ENCODE measurements at regions not wholly inside any gene's neighbourhood (a gene's known extent, or its start where the extent isn't known, plus 50 kb on each side); places are given as distances from the start of the nearest gene placed in this dataset.
"Not testable (repeated sequence)": the region's sequence is repeated elsewhere in the genome, so short reads cannot be mapped to it uniquely, and the experiment has no call there.

DNA sequence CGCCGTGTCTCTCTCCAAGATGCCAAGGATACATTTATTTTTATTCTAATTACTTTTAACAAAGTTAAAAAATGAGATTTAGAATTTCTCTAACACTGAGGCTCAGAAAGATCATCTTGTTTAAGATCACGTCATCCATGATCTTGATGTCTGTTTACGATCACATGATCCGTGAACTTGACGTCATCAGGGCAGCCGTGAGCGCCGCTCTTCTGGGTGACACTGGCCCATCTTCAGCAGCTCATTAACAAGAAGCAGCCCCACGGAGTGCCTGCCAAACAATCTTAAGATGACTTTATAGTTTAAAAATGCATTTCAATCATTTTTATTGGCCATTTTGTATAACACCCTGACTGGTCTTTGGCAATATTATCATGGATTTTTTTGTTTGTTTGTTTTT lies 291.1 kb upstream of the PRKCQ start:
- no peak for DNase-seq (ENCODE audit: low read depth)

DNA sequence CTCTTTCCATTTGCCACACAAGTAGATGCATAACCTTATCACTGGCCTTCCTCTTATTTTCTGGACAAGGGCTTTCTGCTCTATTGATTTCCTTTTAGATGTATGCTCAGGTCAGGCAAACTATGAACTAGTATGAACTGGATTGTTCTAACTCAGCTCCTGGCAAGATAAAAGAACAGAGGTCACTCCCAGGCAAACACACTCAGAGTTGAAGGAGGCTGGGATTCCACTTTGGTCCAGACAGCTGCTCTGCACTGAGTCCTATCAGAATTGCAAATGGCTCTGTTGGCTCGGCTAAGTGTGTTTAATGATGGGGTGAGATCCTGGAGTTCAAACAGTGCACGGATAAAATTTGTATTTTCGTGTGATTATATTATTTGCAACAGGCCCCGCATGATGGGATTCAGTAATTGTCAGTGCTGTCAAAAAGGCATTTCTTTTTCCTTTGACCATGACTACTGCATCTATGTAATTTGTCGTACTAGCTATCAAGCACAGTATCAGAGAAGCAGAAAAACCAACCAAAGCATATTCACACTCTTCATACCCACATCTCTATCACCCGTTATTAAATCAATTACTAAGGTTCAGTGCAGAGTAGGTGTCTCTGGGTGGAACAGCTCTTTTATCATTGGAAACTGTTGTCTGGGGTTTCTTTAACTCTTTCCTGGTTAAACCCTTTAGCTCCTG lies 288.1 kb upstream of the PRKCQ start:
- no peak for DNase-seq (ENCODE audit: low read depth)

DNA sequence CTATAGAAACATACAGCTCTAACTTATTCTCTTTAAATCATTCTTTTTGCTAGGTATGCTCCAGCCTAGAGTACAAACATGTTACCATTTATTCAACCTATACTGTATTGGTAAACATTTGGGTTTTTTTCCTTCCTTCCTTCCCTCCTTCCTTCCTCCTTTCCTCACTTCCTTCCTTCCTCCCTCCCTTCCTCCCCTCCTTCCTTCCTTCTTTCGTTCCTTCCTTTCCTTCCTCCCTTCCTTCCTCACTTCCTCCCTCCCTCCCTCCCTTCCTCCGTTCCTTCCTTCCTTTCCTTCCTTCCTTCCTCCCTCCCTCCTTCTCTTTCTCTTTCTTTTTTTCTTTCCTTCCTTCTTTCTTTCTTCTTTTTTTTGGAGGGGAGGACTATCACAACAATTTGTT lies 286.7 kb upstream of the PRKCQ start:
- DNase-seq (ENCODE audit: low read depth), result no peak

DNA sequence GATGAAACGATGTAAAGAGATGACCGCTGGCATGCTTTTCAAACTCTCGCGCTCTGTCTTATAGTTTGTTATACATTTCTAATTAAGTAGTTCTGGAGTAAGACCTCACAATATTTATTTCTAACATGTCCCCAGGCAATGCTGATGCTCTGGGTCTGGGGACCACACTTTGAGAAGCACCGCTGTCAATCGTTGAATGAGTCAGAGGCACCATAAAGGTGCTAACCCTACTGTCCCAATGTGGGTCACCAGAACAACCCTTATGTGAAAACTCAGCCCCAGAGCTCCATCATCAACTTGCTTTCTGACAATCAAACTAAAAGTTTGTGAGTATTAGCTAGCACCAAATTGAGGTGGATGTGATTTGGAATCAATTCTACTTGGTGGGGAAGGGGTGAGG lies 284.1 kb upstream of the PRKCQ start:
- DNase-seq (ENCODE audit: low read depth), result no peak

DNA sequence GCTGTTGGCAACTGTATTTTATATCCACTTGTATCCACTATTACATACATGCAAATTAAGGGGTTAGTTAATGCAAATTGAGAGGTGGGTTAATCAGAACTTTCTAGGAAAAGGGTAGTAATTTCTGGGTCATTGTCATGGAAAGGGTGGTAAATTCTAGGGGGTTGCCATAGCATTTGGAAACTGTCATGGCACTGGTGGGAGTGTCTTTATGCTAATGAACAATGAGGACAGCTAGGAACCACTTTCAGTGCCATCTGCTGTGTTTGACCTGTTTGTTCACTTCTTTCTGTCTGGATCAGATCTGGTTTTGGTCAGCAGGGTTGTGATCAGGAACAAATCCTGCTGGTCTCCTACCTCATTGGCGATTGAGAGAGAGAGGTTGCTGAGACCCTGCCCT lies 283.3 kb upstream of the PRKCQ start:
- DNase-seq (ENCODE audit: low read depth), result no peak

DNA sequence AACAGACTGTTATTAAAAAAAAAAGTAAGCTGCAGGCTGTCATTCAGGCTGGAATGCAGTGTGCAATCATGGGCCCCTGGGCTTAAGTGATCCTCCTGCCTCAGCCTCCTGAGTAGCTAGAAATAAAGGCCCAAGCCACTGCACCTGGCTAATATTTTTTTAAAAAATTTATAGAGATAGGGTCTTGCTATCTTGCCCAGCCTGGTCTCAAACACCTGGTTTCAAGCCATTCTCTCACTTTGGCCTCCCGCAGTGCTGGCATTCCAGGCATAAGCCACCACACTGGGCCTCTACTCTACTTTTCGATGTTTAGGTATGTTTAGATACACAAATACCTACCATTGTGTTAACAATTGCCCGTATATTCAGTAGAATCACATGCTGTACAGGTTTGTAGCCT lies 270.4 kb upstream of the PRKCQ start:
- no peak for DNase-seq (ENCODE audit: low read depth)

DNA sequence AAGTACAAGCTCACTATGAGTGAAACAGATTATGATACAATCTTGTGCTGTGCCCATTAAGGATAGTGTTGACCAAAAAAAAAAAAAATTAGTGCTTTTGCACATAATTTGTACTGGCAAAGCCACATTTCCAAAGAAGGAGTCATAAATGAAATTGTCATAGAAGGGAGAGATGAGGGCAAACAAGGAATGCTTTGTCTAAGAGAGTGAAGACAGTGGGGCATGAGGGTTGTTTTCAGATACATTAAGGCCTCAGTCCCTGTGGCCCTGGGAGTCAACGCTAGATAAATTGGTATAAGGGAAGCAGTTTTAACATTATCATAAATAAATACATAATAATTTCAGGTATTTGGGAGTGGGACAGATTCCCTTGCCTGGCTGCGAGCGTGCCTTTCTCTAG lies 267.5 kb upstream of the PRKCQ start:
- no peak for DNase-seq (ENCODE audit: low read depth)

DNA sequence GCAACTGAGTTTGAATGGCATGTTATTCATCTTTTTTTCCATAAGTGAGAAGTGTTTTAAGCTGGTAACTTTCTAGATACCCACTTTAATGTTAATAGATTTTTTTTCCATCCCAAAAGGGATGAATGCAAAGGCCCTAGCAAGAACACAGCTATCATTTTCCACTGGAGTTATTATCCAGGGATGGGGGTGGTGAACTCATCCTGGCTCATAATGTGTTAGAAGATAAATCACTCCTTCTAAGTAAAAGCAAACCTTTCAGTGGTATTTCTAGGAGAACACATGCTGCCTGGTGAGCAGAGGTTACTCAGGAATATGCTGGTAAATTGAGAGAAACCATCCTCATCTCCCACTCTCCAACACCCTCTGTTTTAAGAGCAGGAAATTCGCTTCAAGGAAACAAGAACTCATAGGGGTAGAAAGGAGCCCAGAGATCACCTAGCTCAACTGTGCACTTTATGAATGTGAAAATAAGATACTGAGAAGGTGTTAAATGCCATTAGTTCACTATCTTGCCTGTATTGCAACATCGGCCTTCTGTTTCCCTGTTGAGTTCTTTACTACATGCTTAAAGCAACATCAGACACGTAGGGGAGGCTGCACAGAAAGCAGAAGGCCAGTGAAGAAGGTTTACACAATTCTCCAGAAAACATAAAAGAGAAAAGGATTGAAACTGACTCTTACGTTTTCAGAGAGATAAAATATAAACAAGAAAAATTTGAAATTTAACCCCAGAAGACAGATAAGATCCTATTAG lies 264.0 kb upstream of the PRKCQ start:
- DNase-seq (ENCODE audit: low read depth), result no peak

DNA sequence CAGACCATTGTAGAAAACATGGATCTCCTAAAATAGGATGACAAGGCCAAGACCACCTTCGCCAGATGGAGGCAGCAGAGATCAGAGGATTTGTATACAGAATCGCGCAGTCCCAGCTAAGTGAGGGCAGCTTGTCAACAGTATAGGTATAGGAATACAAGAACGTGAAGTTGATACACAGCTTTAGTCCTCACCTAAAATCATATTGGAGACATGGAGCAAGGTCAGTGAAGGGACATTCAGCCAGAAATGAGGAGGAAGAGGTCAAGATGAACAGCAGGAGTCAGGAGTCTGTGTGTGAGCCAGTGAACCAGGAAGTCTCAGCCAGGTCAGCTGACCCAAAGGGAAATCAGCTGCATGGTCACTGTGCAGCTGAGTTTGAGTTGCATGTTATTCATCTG lies 263.4 kb upstream of the PRKCQ start:
- DNase-seq (ENCODE audit: low read depth), result no peak

DNA sequence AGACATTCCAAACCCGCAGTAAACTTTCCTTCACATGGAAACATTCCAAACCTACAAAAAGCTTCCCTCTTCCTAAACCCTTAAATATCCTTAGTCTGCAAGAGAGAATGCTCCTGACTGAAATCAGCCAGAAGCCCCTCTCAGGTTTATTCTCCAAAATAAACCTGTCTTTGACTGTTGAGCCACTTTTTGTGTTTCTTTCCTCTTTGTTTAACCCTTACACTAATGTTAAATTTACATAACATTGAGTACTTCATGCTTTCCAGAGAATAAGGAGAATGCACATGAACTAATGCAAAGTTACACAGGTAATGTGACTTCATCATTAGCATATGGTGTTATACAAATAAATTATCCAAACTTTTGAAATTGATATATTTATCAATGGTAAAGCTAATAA lies 262.6 kb upstream of the PRKCQ start:
- no peak for DNase-seq (ENCODE audit: low read depth)

DNA sequence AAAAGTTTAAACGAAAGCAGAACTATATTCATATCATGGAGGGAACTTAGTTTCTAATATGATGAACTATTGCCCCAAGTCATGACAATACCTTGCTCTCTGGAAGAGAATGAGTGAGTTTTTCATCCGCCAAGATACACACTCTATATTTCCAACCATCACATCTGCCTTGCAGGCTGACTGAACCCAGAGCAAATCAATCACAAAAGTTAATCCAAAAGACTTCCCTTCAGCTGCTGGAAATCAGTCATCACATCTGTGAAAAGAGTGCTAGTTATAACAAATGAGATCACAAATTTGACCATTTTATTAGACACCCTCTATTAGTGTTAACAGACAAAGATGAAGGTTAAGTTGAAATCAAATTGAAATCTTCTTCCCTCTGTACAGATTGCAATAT lies 261.7 kb upstream of the PRKCQ start:
- no peak for DNase-seq (ENCODE audit: low read depth)

DNA sequence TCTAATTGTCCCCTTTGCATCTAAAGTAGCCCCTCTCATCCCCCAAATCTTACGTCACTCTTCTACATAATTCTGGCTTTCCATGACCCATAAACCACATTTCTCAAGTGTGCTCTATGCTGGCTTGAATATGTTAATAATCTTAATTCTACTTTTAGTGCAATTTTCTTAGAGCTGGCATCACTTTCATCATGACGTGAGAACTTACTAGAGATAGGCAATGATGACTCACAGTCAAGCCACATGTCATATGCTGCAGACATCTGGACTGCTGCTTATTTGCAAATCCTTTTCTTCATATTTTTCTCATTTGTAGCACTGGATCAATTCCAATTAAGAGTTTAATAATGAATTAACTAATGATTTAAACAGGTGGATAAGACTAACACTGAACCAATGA lies 260.7 kb upstream of the PRKCQ start:
- no peak for DNase-seq (ENCODE audit: low read depth)

DNA sequence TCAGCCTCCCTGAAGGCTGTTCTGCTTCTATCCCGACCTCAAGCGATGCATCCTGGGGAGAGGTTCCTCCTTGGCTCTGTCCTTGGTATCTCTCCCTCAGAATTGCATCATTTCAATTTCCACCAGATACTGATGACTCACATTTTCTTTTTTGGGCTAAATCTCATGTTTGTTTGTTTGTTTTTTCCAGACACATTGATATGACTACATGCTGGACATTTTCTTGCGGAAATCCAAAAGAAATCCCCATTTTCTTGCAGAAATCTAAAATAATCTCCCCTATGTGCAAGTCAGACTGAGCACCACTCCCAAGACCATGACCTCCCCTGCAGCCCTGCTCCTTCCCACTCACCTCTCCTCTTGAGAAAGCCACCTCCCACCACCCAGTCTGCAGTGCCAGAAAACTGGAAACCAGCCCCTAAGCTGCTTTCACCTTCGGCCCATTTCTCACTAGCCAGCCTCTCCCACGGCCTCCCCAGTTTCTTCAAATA lies 260.2 kb upstream of the PRKCQ start:
- DNase-seq (ENCODE audit: low read depth), result no peak

DNA sequence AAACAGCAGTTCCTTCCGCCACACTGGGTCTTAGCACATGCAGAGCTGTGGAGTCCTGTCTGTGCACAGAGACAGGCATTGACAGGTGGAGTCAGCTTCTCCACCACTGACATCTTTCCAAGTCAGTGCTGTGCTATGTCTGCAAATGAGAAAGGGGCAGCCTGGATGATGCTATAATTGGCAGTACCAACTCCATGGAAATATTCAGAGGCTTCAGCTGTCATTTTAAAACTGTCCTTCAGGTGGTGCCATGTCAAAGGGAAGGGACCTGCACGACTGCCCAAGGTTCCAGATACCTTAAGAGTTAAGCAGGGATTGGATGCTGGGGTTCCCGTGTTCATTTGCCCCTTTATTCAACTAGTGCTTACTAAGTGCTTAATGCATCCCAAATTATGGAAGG lies 258.0 kb upstream of the PRKCQ start:
- DNase-seq (ENCODE audit: low read depth), result no peak

DNA sequence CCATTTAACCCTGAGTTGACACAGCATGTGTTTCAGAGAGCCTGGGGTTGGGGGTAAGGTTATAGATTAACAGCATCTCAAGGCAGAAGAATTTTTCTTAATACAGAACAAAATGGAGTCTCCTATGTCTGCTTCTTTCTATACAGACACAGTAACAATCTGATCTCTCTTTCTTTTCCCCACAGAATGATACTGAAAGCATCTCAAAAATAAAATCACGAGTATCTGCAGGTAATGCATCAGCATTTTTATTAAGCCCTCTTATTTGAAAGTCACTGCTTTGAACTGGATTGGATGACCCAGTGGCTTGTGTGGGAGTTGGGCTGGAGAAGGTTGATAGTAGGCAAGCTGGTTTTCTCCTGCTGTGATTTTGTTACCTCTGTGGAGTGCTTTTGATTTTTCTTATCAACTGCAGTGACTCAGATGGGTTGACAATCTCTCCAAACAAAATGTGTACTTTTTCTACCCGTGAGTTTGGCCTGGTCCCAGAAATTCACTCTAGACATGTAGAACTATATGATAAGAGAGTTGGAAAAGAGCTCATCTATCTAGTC lies 253.5 kb upstream of the PRKCQ start:
- no peak for DNase-seq (ENCODE audit: low read depth)

DNA sequence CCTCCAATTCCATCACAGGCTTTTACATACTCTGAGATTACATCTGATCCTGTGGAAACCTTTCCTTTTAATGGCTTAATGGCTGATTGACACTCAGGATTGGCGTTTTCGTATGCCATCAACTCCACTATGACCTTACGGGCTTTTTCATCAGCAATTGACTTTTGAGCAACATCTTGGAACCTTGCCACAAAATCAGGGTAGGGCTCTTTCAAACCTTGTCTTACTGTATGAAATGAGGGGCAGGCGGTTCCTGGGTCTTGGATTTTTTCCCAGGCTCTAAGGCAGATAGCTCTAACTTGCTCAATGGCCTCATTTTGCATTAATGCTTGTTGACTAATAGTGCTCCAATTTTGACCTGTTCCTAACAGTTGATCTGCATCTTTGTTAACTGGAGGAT lies 250.9 kb upstream of the PRKCQ start:
- not testable (repeated sequence) for DNase-seq (ENCODE audit: low read depth)

DNA sequence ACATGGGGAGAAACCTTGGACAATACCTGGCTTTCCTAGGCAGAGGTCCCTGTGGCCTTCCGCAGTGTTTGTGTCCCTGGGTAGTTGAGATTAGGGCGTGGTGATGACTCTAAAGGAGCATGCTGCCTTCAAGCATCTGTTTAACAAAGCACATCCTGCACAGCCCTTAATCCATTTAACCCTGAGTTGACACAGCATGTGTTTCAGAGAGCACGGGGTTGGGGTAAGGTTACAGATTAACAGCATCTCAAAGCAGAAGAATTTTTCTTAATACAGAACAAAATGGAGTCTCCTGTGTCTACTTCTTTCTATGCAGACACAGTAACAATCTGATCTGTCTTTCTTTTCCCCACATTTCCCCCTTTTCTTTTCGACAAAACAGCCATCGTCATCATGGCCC lies 244.7 kb upstream of the PRKCQ start:
- DNase-seq (ENCODE audit: low read depth), result not testable (repeated sequence)

DNA sequence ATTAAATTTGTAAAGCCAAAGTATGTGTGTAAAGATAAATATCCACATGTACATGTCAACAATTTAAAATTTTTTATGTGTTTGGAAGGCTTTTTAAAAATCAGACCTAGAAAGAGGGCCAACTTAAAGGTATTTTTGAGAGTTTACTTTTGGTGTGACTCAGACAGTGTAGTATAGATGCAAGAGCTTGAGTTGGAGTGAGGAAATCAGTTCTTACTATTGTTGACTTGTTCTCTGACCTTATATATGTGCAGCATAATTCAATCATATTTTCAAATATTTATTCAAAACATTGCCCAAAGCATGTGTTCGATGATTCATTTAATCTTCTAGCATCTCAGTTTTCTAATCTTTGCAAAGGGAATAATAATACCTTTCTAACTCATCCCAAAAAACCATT lies 243.7 kb upstream of the PRKCQ start:
- no peak for DNase-seq (ENCODE audit: low read depth)

DNA sequence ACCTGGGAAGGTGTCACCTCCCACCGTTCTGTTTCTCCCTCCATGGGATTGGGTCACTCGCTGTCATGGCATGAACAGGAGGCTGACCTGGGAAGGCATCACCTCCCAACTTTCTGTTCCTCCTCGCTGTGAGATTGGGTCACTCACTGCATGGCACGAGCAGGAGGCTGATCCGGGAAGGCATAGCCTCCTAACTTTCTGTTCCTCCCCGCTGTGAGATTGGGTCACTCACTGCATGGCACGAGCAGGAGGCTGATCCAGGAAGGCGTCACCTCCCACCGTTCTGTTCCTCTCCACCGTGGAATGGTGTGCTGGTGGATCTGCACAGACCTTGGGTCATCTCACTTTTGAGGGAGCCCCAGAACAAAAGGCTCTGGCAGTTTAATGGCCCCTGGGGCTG lies 239.2 kb upstream of the PRKCQ start:
- no peak for DNase-seq (ENCODE audit: low read depth)

DNA sequence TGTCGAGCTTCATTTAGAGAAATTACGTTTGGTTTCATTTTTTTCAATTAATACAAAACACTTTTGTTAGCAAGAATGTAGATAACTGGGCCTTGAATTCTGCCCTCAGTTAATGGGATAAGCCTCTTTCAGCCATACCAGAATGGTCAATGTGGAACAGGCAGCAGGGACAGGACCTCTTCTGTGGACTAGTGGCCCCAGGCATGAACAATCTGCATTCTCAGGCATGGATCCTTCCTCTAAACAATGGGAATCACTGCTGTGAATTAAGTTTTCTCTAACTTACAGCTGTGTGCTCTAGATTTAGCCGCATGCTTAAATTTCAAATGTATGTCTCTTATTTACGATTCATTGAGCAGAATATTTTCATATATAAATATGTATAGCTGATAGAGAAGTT lies 237.7 kb upstream of the PRKCQ start:
- DNase-seq (ENCODE audit: low read depth), result no peak

DNA sequence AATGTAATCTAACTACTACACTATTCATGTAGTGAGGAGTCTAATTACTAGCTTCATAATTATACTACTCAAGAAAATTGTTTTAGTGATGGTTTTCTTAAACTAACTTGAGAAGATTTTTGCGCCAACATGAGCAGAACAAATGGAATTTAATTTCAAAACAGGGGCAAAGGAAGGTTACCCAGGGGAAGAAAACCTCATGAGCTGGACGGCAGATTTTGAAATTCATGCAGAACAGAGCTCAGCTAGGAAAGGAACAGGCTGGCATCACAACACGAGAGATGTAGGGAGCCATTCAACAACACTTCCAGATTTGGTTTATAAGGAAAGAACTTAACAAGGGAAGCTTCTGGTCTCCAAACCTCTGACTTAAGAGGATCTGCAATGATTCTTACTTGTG lies 235.3 kb upstream of the PRKCQ start:
- DNase-seq (ENCODE audit: low read depth), result no peak

DNA sequence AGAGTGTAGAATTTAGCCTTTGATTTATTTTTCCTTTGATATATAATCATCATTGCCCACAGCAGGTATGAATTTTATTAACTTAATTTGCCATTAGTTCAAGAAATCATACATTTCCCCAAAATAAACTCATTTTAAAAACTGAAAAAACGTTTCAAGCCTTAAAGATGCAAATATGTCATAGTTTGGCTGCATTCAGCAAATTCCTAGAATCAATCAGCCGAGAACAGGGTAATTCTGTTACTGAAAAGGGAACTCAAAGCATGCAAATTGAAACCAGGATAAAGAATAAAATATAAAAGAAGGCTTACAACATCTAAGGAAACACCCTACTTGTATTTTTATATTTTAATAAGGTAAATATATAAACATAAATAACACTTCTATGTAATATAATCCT lies 233.8 kb upstream of the PRKCQ start:
- no peak for DNase-seq (ENCODE audit: low read depth)

DNA sequence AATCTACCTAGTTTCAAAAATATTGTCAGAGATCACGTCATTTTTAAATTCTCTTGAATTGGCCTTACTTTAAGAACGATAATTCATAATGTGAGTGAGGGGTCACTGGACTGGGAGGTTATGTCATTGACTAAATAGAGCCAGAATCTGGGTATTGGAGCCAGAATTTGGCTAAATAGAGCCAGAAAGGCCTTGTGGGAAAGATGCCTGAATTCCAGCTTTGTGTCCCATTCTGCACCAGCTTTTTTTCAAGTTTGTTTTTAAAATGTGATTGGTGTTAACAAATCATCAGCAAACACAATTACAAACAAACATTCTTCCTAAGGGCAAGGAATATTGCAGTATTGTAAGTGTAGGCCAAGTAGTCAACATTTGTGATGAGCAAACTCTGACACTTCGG lies 233.2 kb upstream of the PRKCQ start:
- DNase-seq (ENCODE audit: low read depth), result no peak

DNA sequence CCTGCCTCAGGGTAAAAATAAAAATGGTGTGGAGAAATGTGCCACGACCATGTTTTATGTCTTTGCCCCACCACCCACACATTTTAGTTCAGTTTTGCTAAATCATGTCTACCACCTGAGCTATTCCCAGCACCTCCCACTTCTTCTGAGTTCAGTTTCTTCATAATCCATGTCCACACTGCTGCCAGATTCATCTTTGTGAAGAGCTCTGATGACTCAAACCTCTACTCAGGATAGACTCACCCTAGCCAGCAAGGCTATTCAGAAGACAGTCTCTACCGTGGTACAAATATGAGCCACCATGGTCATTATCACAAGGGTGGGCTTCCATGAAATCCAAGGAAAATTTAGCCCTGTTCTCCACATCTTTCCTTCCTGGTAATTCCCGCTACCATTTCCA lies 231.1 kb upstream of the PRKCQ start:
- DNase-seq (ENCODE audit: low read depth), result no peak

All from HS-5 (cell line).